OCI-LY7 (cell line): ENCODE measurements at regions not wholly inside any gene's neighbourhood (a gene's known extent, or its start where the extent isn't known, plus 50 kb on each side); places are given as distances from the start of the nearest gene placed in this dataset.

Source experiments
- BruUV-seq: library from RNA; stranded (reverse); fragments of 400-500 nt; replicated peaks from 2 replicates; lab custom pipeline; 2021; lab: Mats Ljungman, UMichigan
- CTCF ChIA-PET: fragments of 300-600 bp; sonication (Branson Sonifier 250); formaldehyde crosslinking; loops from one replicate; lab custom pipeline; 2022; ENCODE audit warnings: antibody characterized with exemption; ENCODE audit not compliant: unreplicated experiment; lab: Charles Lee
- POLR2A ChIA-PET: fragments of 300-600 bp; sonication (Branson Sonifier 250); formaldehyde crosslinking; loops from one replicate; lab custom pipeline; 2022; ENCODE audit warnings: antibody characterized with exemption; lab: Charles Lee
- DNase-seq: peaks from one replicate; pipeline ENCODE4 v3.0.0-alpha.2; 2015; ENCODE audit warnings: low spot score
- H2AFZ ChIP-seq: fragments of 200-600 bp; sonication (generic), shearing (Covaris generic); 2 replicates; pipeline ENCODE4 v1.6.1; 2014; ENCODE audit warnings: mild to moderate bottlenecking, antibody characterized with exemption, low read length, moderate library complexity
- H3K27ac ChIP-seq: fragments of 200-600 bp; sonication (generic); 2 replicates; pipeline ENCODE4 v1.5.1; 2014; ENCODE audit warnings: mixed run types, low read depth, mild to moderate bottlenecking, moderate library complexity, low read length, inconsistent platforms; ENCODE audit not compliant: poor library complexity, severe bottlenecking
- H3K36me3 ChIP-seq: fragments of 200-600 bp; sonication (generic); 2 replicates; pipeline ENCODE4 v1.6.1; 2014; ENCODE audit warnings: mild to moderate bottlenecking, antibody characterized with exemption, low read length, moderate library complexity, mixed read lengths; ENCODE audit not compliant: insufficient read depth
- H3K4me1 ChIP-seq: fragments of 200-600 bp; sonication (generic); 2 replicates; pipeline ENCODE4 v1.5.1; 2014; ENCODE audit warnings: mild to moderate bottlenecking, low read length; ENCODE audit not compliant: insufficient read depth, poor library complexity, severe bottlenecking
- H3K4me2 ChIP-seq: fragments of 200-600 bp; sonication (generic); 2 replicates; pipeline ENCODE4 v1.6.1; 2014; ENCODE audit warnings: mild to moderate bottlenecking, low read length
- H3K4me3 ChIP-seq: fragments of 200-600 bp; sonication (generic); 2 replicates; pipeline ENCODE4 v1.5.1; 2014; ENCODE audit warnings: mild to moderate bottlenecking, low read depth, low read length; ENCODE audit not compliant: poor library complexity, severe bottlenecking
- H3K79me2 ChIP-seq: fragments of 200-600 bp; sonication (generic); 2 replicates; pipeline ENCODE4 v1.6.1; 2016; ENCODE audit warnings: low read depth, mild to moderate bottlenecking, low read length, moderate library complexity, mixed read lengths; ENCODE audit not compliant: insufficient read depth
- H3K9me2 ChIP-seq: fragments of 200-600 bp; sonication (generic); 2 replicates; pipeline ENCODE4 v1.6.1; 2016; ENCODE audit warnings: mild to moderate bottlenecking, low read length, mixed read lengths; ENCODE audit not compliant: insufficient read depth
- H3K9me3 ChIP-seq: fragments of 200-600 bp; sonication (generic); 2 replicates; pipeline ENCODE4 v1.6.1; 2014; ENCODE audit warnings: mild to moderate bottlenecking, mixed run types, low read length, mixed read lengths
- H4K20me1 ChIP-seq: fragments of 200-600 bp; sonication (generic); 2 replicates; pipeline ENCODE4 v1.6.1; 2014; ENCODE audit warnings: mild to moderate bottlenecking, antibody characterized with exemption, low read length, moderate library complexity, mixed read lengths; ENCODE audit not compliant: insufficient read depth
- EZH2phosphoT487 ChIP-seq: fragments of 200-600 bp; sonication (generic); IDR thresholded peaks from 2 replicates; pipeline ENCODE4 v1.6.1; 2018; ENCODE audit warnings: low read depth, borderline replicate concordance, mild to moderate bottlenecking, mixed run types, antibody characterized with exemption, low read length, moderate library complexity, mixed read lengths
- intact Hi-C: fragments of 100-400 bp; cut with micrococcal nuclease; formaldehyde crosslinking; loops from one replicate; pipeline ENCODE4 v1.10.0; 2022; ENCODE audit not compliant: unreplicated experiment
- TF ChIP-seq, protein P1 (sequence below): fragments of 200-600 bp; sonication (generic); conservative IDR thresholded peaks from 2 replicates; pipeline ENCODE4 v1.5.1; 2014; ENCODE audit warnings: mild to moderate bottlenecking, antibody characterized with exemption, low read length, moderate library complexity, mixed read lengths

DNA sequence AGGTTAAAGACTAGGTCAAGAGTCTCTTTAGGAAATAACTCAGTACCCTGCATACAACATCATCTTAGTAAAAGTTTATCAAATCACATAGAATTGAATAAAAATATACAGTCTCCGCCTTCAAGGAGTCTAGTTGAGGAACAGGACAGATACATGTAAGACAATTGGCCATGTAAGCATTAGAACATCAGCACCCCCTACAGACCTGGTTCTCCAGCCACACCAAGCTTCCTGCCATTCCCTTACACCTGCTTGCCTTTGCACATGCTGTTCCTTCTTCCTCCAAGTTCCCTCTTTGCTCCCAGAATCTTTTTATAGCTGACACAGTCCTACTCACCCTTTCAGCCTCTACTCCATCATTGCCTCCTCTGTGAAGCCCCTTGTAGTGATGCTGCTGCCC lies 187.8 kb upstream of the LRFN2 start:
- BruUV-seq = no TSS peak
- CTCF ChIA-PET = no interaction called here

DNA sequence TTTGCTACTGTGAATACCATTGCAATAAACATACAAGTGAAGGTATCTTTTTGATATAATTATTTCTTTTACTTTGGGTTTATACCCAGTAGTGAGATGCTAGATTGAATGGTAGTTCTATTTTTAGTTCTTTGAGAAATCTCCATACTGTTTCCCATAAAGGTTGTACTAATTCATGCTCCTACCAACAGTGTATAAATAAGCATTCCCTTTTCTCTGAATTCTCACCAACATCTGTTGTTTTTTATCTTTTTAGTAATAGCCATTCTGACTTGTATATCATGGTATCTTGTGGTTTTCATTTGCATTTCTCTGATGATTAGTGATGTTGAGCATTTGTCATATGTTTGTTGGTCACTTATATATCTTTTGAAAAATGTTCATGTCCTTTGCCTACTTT lies 183.6 kb upstream of the LRFN2 start:
- H3K4me3 ChIP-seq = no peak overlapping the region
- no peaks in the 10 kb centered on the region for H4K20me1 ChIP-seq
- H3K27ac ChIP-seq = no peak overlapping the region
- no peaks in the 10 kb centered on the region for H3K36me3 ChIP-seq
- no peaks in the 10 kb centered on the region for H3K4me1 ChIP-seq
- CTCF ChIA-PET = no interaction called here
- TF ChIP-seq, protein P1, sequence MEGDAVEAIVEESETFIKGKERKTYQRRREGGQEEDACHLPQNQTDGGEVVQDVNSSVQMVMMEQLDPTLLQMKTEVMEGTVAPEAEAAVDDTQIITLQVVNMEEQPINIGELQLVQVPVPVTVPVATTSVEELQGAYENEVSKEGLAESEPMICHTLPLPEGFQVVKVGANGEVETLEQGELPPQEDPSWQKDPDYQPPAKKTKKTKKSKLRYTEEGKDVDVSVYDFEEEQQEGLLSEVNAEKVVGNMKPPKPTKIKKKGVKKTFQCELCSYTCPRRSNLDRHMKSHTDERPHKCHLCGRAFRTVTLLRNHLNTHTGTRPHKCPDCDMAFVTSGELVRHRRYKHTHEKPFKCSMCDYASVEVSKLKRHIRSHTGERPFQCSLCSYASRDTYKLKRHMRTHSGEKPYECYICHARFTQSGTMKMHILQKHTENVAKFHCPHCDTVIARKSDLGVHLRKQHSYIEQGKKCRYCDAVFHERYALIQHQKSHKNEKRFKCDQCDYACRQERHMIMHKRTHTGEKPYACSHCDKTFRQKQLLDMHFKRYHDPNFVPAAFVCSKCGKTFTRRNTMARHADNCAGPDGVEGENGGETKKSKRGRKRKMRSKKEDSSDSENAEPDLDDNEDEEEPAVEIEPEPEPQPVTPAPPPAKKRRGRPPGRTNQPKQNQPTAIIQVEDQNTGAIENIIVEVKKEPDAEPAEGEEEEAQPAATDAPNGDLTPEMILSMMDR = no peak
- POLR2A ChIA-PET = no interaction called here
- BruUV-seq = no TSS peak
- no peak overlapping the region for H2AFZ ChIP-seq
- no peaks in the 10 kb centered on the region for H3K9me2 ChIP-seq
- no peak overlapping the region for H3K4me2 ChIP-seq
- H3K9me3 ChIP-seq = no peaks in the 10 kb centered on the region
- no peaks in the 10 kb centered on the region for H3K79me2 ChIP-seq
- intact Hi-C loops = no loop called here
- DNase-seq = no peak

More for the DNA sequence above, 187.8 kb upstream of the LRFN2 start:
- no peak overlapping the region for H2AFZ ChIP-seq
- peak; percentile 5 for DNase-seq
- no peaks in the 10 kb centered on the region for H3K36me3 ChIP-seq
- no peaks in the 10 kb centered on the region for H4K20me1 ChIP-seq
- no peak overlapping the region for H3K27ac ChIP-seq
- no peaks in the 10 kb centered on the region for H3K9me2 ChIP-seq
- no peak overlapping the region for H3K4me3 ChIP-seq
- H3K9me3 ChIP-seq = no peaks in the 10 kb centered on the region
- intact Hi-C loops = no loop called here
- TF ChIP-seq EZH2phosphoT487 = no peak
- TF ChIP-seq, protein P1 = peak; percentile 65
- H3K4me1 ChIP-seq = no peaks in the 10 kb centered on the region
- POLR2A ChIA-PET = interaction anchor here (0.6 kb wide), 1 partner anchor 16 kb away, joined by 5 read pairs; no protein-coding TSS in a partner anchor
- no peak overlapping the region for H3K4me2 ChIP-seq
- no peaks in the 10 kb centered on the region for H3K79me2 ChIP-seq

DNA sequence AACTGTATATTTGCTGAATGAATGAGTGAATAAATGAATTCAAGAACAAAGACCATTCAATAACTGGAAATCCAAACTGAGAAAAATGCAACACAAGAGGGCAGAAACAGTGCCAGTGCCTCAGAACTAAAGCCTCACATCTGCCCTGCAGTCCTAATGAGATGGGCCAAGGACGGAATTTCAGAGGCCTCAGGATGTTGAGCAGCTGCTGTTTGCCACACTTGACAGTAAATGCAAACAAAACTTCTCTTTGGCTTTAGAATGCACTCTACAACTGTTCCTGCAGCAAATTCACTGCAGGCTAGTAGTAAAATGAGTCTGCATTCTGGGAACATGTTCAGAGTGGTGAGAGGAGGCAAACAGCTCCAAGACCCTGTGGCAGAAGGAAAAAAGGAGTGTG lies 177.6 kb upstream of the LRFN2 start:
- no peak overlapping the region for H2AFZ ChIP-seq
- intact Hi-C loops = no loop called here
- no peak for DNase-seq
- H3K79me2 ChIP-seq = no peaks in the 10 kb centered on the region
- H3K9me2 ChIP-seq = no peaks in the 10 kb centered on the region
- H3K9me3 ChIP-seq = no peaks in the 10 kb centered on the region
- H4K20me1 ChIP-seq = no peaks in the 10 kb centered on the region
- ChIA-PET POLR2A (no interaction called here), CTCF (no interaction called here)
- no peak overlapping the region for H3K4me2 ChIP-seq
- no peak overlapping the region for H3K27ac ChIP-seq
- no peaks in the 10 kb centered on the region for H3K4me1 ChIP-seq
- no peak for TF ChIP-seq EZH2phosphoT487
- TF ChIP-seq, protein P1 = no peak
- no peak overlapping the region for H3K4me3 ChIP-seq
- no peaks in the 10 kb centered on the region for H3K36me3 ChIP-seq
- no TSS peak for BruUV-seq
